Astrocyte (in vitro differentiated cells and primary cell): ENCODE measurements at regions not wholly inside any gene's neighbourhood (a gene's known extent, or its start where the extent isn't known, plus 50 kb on each side); places are given as distances from the start of the nearest gene placed in this dataset.
"Not testable (repeated sequence)": the region's sequence is repeated elsewhere in the genome, so short reads cannot be mapped to it uniquely, and the experiment has no call there.

Source experiments
- DNase-seq: peaks from one replicate; pipeline ENCODE4 v3.0.0-alpha.2; 2010; ENCODE audit warnings: low read depth
- FAIRE-seq: peaks from 2 replicates; lab custom pipeline; 2011; peaks lifted over from hg19 to GRCh38; lab: Jason Lieb, UNC
- H2AFZ ChIP-seq: 2 replicates; pipeline ENCODE4 v1.6.0; 2012; ENCODE audit warnings: low read depth, low read length, inconsistent platforms
- H3K27ac ChIP-seq: 2 replicates; pipeline ENCODE4 v1.5.1; 2011; ENCODE audit warnings: low read depth, low read length, inconsistent platforms
- H3K27me3 ChIP-seq: 2 replicates; pipeline ENCODE4 v1.6.0; 2011; ENCODE audit warnings: low read length, inconsistent platforms; ENCODE audit not compliant: insufficient read depth
- H3K36me3 ChIP-seq: 2 replicates; pipeline ENCODE4 v1.5.1; 2011; ENCODE audit warnings: low read length, inconsistent platforms; ENCODE audit not compliant: insufficient read depth
- H3K4me1 ChIP-seq: 2 replicates; pipeline ENCODE4 v1.5.1; 2011; ENCODE audit warnings: low read length, inconsistent platforms; ENCODE audit not compliant: insufficient read depth
- H3K4me2 ChIP-seq: 2 replicates; pipeline ENCODE4 v1.6.0; 2012; ENCODE audit warnings: low read length, inconsistent platforms
- H3K4me3 ChIP-seq: 2 replicates; pipeline ENCODE4 v1.5.1; 2011; ENCODE audit warnings: low read depth, mild to moderate bottlenecking, low read length, inconsistent platforms; ENCODE audit not compliant: insufficient read depth
- H3K79me2 ChIP-seq: 2 replicates; pipeline ENCODE4 v1.6.0; 2012; ENCODE audit warnings: mild to moderate bottlenecking, low read length, inconsistent platforms; ENCODE audit not compliant: insufficient read depth
- H3K9ac ChIP-seq: 2 replicates; pipeline ENCODE4 v1.6.0; 2012; ENCODE audit warnings: mild to moderate bottlenecking, low read length, inconsistent platforms
- H3K9me3 ChIP-seq: 2 replicates; pipeline ENCODE4 v1.5.1; 2012; ENCODE audit warnings: low read depth, mild to moderate bottlenecking, low read length, inconsistent platforms; ENCODE audit not compliant: insufficient read depth
- H4K20me1 ChIP-seq: 2 replicates; pipeline ENCODE4 v1.6.0; 2012; ENCODE audit warnings: low read length, inconsistent platforms; ENCODE audit not compliant: insufficient read depth
- H3K27ac Mint-ChIP-seq: one replicate; pipeline ENCODE4 v1.8.0; 2021; ENCODE audit warnings: mild to moderate bottlenecking, mixed read lengths; ENCODE audit not compliant: unreplicated experiment
- H3K27me3 Mint-ChIP-seq: one replicate; pipeline ENCODE4 v1.8.0; 2021; ENCODE audit warnings: low read depth, mixed read lengths; ENCODE audit not compliant: unreplicated experiment
- H3K36me3 Mint-ChIP-seq: one replicate; pipeline ENCODE4 v1.8.0; 2021; ENCODE audit warnings: low read depth, mixed read lengths; ENCODE audit not compliant: unreplicated experiment
- H3K4me1 Mint-ChIP-seq: one replicate; pipeline ENCODE4 v1.8.0; 2021; ENCODE audit warnings: low read depth, mixed read lengths; ENCODE audit not compliant: unreplicated experiment
- H3K4me3 Mint-ChIP-seq: one replicate; pipeline ENCODE4 v1.8.0; 2021; ENCODE audit warnings: mild to moderate bottlenecking, moderate library complexity, mixed read lengths; ENCODE audit not compliant: unreplicated experiment
- H3K9me3 Mint-ChIP-seq: one replicate; pipeline ENCODE4 v1.8.0; 2021; ENCODE audit warnings: mild to moderate bottlenecking, mixed read lengths; ENCODE audit not compliant: unreplicated experiment

DNA sequence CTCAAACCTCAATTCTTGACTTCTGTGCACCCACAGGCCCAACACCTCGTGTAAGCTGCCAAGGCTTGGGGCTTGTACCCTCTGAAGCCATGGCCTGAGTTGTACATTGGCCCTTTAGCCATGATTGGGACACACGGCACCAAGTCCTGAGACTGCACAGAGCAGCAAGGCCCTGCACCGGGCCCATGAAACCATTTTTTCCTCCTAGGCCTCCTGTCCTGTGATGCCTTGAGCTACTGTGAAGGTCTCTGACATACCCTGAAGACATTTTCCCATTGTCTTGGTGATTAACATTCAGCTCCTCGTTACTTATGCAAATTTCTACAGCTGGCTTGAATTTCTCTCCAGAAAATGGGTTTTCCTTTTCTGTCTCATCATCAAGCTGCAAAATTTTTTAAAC is 52.3 kb upstream of the FRG1 start:
- H3K9ac ChIP-seq, H3K4me1 Mint-ChIP-seq, H4K20me1 ChIP-seq, H3K27ac Mint-ChIP-seq, H2AFZ ChIP-seq, DNase-seq, FAIRE-seq, H3K4me3 ChIP-seq, H3K27me3 Mint-ChIP-seq, H3K9me3 ChIP-seq, H3K79me2 ChIP-seq, H3K4me3 Mint-ChIP-seq, H3K4me2 ChIP-seq, H3K27me3 ChIP-seq, H3K36me3 Mint-ChIP-seq, H3K36me3 ChIP-seq, H3K4me1 ChIP-seq, H3K27ac ChIP-seq: not testable (repeated sequence)
- peaks cover 29% of the 10 kb centered on the region for H3K9me3 Mint-ChIP-seq
